GM18508 (cell line): ENCODE measurements at regions not wholly inside any gene's neighbourhood (a gene's known extent, or its start where the extent isn't known, plus 50 kb on each side); places are given as distances from the start of the nearest gene placed in this dataset.

Experiments
- ATAC-seq: cut with Tn5 transposase; IDR thresholded peaks from one replicate; pipeline ENCODE4 v1.9.1; 2021; ENCODE audit warnings: moderate number of reproducible peaks; ENCODE audit not compliant: insufficient read depth, unreplicated experiment

GRCh38 chr18:27653247-27653646 is 468.1 kb upstream of the CHST9 start:
- no peak for ATAC-seq

GRCh38 chr18:27652480-27653121 is 467.5 kb upstream of the CHST9 start:
- ATAC-seq: no peak

GRCh38 chr18:27649621-27650020 is 464.5 kb upstream of the CHST9 start:
- ATAC-seq: no peak

GRCh38 chr18:27645929-27646328 is 460.8 kb upstream of the CHST9 start:
- ATAC-seq: no peak

GRCh38 chr18:27636576-27637085 is 451.5 kb upstream of the CHST9 start:
- no peak for ATAC-seq

GRCh38 chr18:27632706-27633105 is 447.6 kb upstream of the CHST9 start:
- no peak for ATAC-seq

GRCh38 chr18:27627927-27628326 is 442.8 kb upstream of the CHST9 start:
- ATAC-seq: no peak

GRCh38 chr18:27621236-27621890 is 436.3 kb upstream of the CHST9 start:
- no peak for ATAC-seq

- no peak for ATAC-seq
Measured at GRCh38 chr18:27619906-27620305, 434.8 kb upstream of the CHST9 start.

- no peak for ATAC-seq
Measured at GRCh38 chr18:27619090-27619772, 434.1 kb upstream of the CHST9 start.

GRCh38 chr18:27616324-27616723 is 431.2 kb upstream of the CHST9 start:
- no peak for ATAC-seq

GRCh38 chr18:27614951-27615844 is 430.1 kb upstream of the CHST9 start:
- no peak for ATAC-seq

- no peak for ATAC-seq
Measured at GRCh38 chr18:27609221-27609620, 424.1 kb upstream of the CHST9 start.

- no peak for ATAC-seq
Measured at GRCh38 chr18:27608742-27609141, 423.6 kb upstream of the CHST9 start.

GRCh38 chr18:27608174-27608573 is 423.1 kb upstream of the CHST9 start:
- ATAC-seq: no peak

- no peak for ATAC-seq
Measured at GRCh38 chr18:27606741-27607140, 421.6 kb upstream of the CHST9 start.

GRCh38 chr18:27605107-27605834 is 420.2 kb upstream of the CHST9 start:
- ATAC-seq: peak; percentile 48

GRCh38 chr18:27604583-27604982 is 419.5 kb upstream of the CHST9 start:
- ATAC-seq: no peak

GRCh38 chr18:27602092-27602491 is 417.0 kb upstream of the CHST9 start:
- no peak for ATAC-seq

- ATAC-seq: no peak
Measured at GRCh38 chr18:27600245-27600644, 415.1 kb upstream of the CHST9 start.
